ENCODE measurements at regions not wholly inside any gene's neighbourhood (a gene's known extent, or its start where the extent isn't known, plus 50 kb on each side); places are given as distances from the start of the nearest gene placed in this dataset.
A peak's percentile ranks its signal among the peaks of the same experiment; 100 is the strongest.
"Not testable (repeated sequence)": the region's sequence is repeated elsewhere in the genome, so short reads cannot be mapped to it uniquely, and the experiment has no call there.

- peak; percentile 54 for DNase-seq
Observed at GRCh38 chr6:97347111-97347510, 64.1 kb upstream of the MMS22L start.

- DNase-seq = no peak
Observed at GRCh38 chr6:97361286-97361685, 78.3 kb upstream of the MMS22L start.

GRCh38 chr6:97364327-97364726 is 81.3 kb upstream of the MMS22L start:
- DNase-seq = no peak

- DNase-seq = not testable (repeated sequence)
Observed at GRCh38 chr6:97382071-97382470, 99.1 kb upstream of the MMS22L start.

- DNase-seq = no peak
Observed at GRCh38 chr6:97392735-97393134, 109.7 kb upstream of the MMS22L start.

GRCh38 chr6:97394160-97394748 is 111.2 kb upstream of the MMS22L start:
- peak; percentile 62 for DNase-seq

- DNase-seq = no peak
Observed at GRCh38 chr6:97396880-97397279, 113.9 kb upstream of the MMS22L start.

- no peak for DNase-seq
Observed at GRCh38 chr6:97399208-97399607, 116.2 kb upstream of the MMS22L start.

GRCh38 chr6:97401533-97401932 is 118.5 kb upstream of the MMS22L start:
- DNase-seq = no peak

- DNase-seq = no peak
Observed at GRCh38 chr6:97405818-97406409, 122.9 kb upstream of the MMS22L start.

GRCh38 chr6:97406633-97407032 is 123.6 kb upstream of the MMS22L start:
- DNase-seq = no peak

- DNase-seq = no peak
Observed at GRCh38 chr6:97411610-97412009, 128.6 kb upstream of the MMS22L start.

GRCh38 chr6:97412511-97412910 is 129.5 kb upstream of the MMS22L start:
- no peak for DNase-seq

GRCh38 chr6:97422171-97422570 is 139.2 kb upstream of the MMS22L start:
- DNase-seq = no peak

GRCh38 chr6:97423190-97423589 is 140.2 kb upstream of the MMS22L start:
- DNase-seq = no peak

- DNase-seq = no peak
Observed at GRCh38 chr6:97427648-97428047, 144.6 kb upstream of the MMS22L start.

- no peak for DNase-seq
Observed at GRCh38 chr6:97437087-97437486, 154.1 kb upstream of the MMS22L start.

GRCh38 chr6:97438011-97438671 is 155.1 kb upstream of the MMS22L start:
- no peak for DNase-seq

- no peak for DNase-seq
Observed at GRCh38 chr6:97440590-97441176, 157.7 kb upstream of the MMS22L start.

GRCh38 chr6:97443408-97444080 is 160.5 kb upstream of the MMS22L start:
- no peak for DNase-seq

GRCh38 chr6:97445407-97445806 is 162.4 kb upstream of the MMS22L start:
- DNase-seq = no peak

GRCh38 chr6:97449444-97449966 is 166.5 kb upstream of the MMS22L start:
- no peak for DNase-seq

GRCh38 chr6:97450087-97450486 is 167.1 kb upstream of the MMS22L start:
- DNase-seq = no peak
